Body of pancreas (tissue), 4 donors: ENCODE measurements at regions not wholly inside any gene's neighbourhood (a gene's known extent, or its start where the extent isn't known, plus 50 kb on each side); places are given as distances from the start of the nearest gene placed in this dataset.

Experiments
- CTCF ChIP-seq, 7 experiments: fragments of 450-650 bp in 4 of 7; fragments of 200-600 bp in 3 of 7; sonication (generic) in 3 of 7; IDR thresholded peaks; one replicate each; pipeline ENCODE4 v1.5.1; 2016 to 2019; ENCODE audit warnings: antibody characterized with exemption in 7 of 7
- POLR2A ChIP-seq, 3 donors: fragments of 450-650 bp; IDR thresholded peaks; one replicate each; pipeline ENCODE4 v1.6.1; 2016; ENCODE audit warnings: antibody characterized with exemption in 3 of 3, mild to moderate bottlenecking in 2 of 3

GRCh38 chr3:13711911-13712650, 163.2 kb downstream of the FBLN2 start:
- TF ChIP-seq CTCF (IDR thresholded peaks at IDR 0.05) (no peak), POLR2A (IDR thresholded peaks at IDR 0.05) (no peak)
